ENCODE measurements at regions not wholly inside any gene's neighbourhood (a gene's known extent, or its start where the extent isn't known, plus 50 kb on each side); places are given as distances from the start of the nearest gene placed in this dataset.

GRCh38 chr18:78716581-78716980 lies 263.0 kb upstream of the SALL3 start:
- Mint-ChIP-seq H3K4me1 (ENCODE audit: low read depth) (no peaks in the 10 kb centered on the region), H3K4me3 (no peak overlapping the region), H3K27ac (no peak overlapping the region), H3K36me3 (ENCODE audit: low read depth) (no peaks in the 10 kb centered on the region), H3K27me3 (ENCODE audit: low read depth) (peaks cover 2% of the 10 kb centered on the region), H3K9me3 (no peaks in the 10 kb centered on the region)
- DNase-seq (ENCODE audit: low spot score) = no peak

GRCh38 chr18:78717051-78717765 lies 262.4 kb upstream of the SALL3 start:
- Mint-ChIP-seq H3K27ac (no peak overlapping the region), H3K4me1 (ENCODE audit: low read depth) (no peaks in the 10 kb centered on the region), H3K4me3 (no peak overlapping the region), H3K27me3 (ENCODE audit: low read depth) (peaks cover 7% of the 10 kb centered on the region), H3K36me3 (ENCODE audit: low read depth) (no peaks in the 10 kb centered on the region), H3K9me3 (no peaks in the 10 kb centered on the region)
- no peak for DNase-seq (ENCODE audit: low spot score)

DNA sequence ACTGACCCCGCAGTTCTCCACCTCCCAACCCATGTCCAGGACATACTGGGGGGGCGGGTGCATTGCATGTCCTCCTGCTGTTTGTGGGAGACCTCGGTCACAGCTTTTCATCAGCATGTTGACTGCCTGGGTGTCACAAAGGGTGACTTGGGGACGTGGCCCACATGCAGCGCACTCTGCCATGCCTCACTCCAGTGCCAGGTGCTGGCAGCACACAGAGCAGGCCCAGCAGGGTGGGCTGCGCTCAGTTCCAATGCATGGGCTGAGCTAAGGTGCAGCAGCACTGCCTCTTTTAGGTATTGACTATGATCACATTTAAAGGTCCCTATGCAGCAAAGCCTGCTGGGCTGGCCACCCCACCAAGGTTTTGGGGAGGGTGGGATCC lies 261.9 kb upstream of the SALL3 start:
- H3K4me1 Mint-ChIP-seq (ENCODE audit: low read depth) = no peaks in the 10 kb centered on the region
- H3K27ac Mint-ChIP-seq = no peak overlapping the region
- DNase-seq (ENCODE audit: low spot score) = no peak
- H3K27me3 Mint-ChIP-seq (ENCODE audit: low read depth) = peaks cover 7% of the 10 kb centered on the region
- H3K36me3 Mint-ChIP-seq (ENCODE audit: low read depth) = no peaks in the 10 kb centered on the region
- H3K4me3 Mint-ChIP-seq = no peak overlapping the region
- no peaks in the 10 kb centered on the region for H3K9me3 Mint-ChIP-seq

DNA sequence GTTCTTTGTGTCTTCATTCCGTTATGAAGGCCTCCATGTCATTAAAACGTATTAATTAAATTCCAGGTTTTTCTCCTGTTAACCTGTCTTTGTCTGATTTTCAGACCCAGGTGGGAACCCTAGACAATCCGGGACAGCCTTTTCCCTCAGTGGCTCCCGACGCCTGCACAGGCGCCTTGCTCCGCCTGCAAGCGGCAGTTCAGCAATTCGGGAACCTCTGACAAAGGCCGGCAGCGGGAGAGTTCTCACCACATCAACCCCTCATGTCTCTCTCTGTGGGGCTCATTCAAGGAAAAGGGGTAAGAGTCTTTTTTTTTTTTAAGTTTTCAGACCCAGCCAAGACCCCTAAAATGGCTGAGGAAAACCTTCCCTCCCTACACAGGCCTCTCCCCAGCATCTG lies 259.8 kb upstream of the SALL3 start:
- H3K27me3 Mint-ChIP-seq (ENCODE audit: low read depth) = peaks cover 7% of the 10 kb centered on the region
- H3K4me3 Mint-ChIP-seq = no peak overlapping the region
- no peaks in the 10 kb centered on the region for H3K36me3 Mint-ChIP-seq (ENCODE audit: low read depth)
- DNase-seq (ENCODE audit: low spot score) = no peak
- H3K27ac Mint-ChIP-seq = no peak overlapping the region
- no peaks in the 10 kb centered on the region for H3K9me3 Mint-ChIP-seq
- no peaks in the 10 kb centered on the region for H3K4me1 Mint-ChIP-seq (ENCODE audit: low read depth)

DNA sequence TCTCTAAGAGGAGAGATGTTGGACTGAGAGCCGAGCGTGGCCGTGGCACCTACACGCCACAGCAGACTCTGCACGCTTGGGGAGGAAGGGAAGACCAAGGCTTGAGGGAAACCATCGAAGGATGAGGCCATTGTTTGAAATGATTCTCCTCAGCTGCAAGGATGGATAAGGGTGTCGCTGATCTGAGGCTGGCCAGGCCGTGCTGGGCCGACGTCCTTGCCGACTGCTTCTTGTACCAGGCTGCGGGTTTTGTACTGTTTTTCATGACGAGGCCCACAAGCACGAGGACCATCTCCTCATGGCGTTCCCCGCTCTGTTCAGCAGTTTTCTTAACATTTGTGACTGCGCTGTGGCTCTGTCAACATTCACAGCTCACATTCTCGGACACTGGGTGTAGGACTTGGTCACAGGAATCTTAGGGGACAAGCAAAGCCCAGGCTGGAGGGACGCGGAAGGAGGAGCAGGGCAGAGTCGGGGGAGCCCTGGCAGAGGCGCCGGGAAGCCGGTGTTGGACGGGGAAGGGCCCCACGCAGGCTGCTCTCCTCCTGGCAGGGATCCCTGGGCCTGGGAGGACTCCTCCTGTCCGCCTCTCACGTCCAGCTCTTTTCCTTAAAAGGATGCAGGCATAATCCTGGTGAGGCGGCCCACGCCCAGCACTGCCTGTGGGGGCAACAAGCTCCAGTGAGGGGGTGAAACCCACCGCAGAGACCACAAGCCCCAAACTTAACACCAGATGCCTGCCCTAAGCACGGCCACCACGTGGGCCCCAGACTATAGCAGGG lies 259.0 kb upstream of the SALL3 start:
- Mint-ChIP-seq H3K27me3 (ENCODE audit: low read depth) (peaks cover 7% of the 10 kb centered on the region), H3K36me3 (ENCODE audit: low read depth) (no peaks in the 10 kb centered on the region), H3K27ac (no peak overlapping the region), H3K4me3 (no peak overlapping the region), H3K4me1 (ENCODE audit: low read depth) (no peaks in the 10 kb centered on the region), H3K9me3 (no peaks in the 10 kb centered on the region)
- DNase-seq (ENCODE audit: low spot score) = no peak

- peaks cover 7% of the 10 kb centered on the region for H3K27me3 Mint-ChIP-seq (ENCODE audit: low read depth)
These were observed 258.3 kb upstream of the SALL3 start for GRCh38 chr18:78721238-78721875.

DNA sequence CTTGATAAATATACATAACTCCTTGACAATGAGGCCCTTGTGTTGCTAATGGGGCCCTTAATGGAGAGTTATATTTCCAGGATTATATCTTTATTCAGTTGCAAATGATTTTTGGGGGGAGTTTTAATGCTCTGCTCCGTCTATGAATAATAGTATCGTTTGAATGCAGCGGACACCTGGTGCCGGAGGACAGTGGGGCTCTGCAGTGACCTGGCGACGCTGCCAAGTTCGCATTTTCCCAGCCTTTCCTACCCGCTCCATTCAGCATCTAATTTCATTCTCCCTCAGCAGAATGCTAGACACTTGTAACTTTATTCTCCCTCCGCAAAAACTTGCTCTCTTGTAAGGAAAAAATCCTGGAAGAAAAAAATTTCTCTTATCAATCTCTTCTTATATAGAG lies 257.6 kb upstream of the SALL3 start:
- H3K36me3 Mint-ChIP-seq (ENCODE audit: low read depth) = no peaks in the 10 kb centered on the region
- H3K9me3 Mint-ChIP-seq = no peaks in the 10 kb centered on the region
- H3K27me3 Mint-ChIP-seq (ENCODE audit: low read depth) = peaks cover 7% of the 10 kb centered on the region
- no peaks in the 10 kb centered on the region for H3K4me1 Mint-ChIP-seq (ENCODE audit: low read depth)
- H3K4me3 Mint-ChIP-seq = no peak overlapping the region
- H3K27ac Mint-ChIP-seq = no peak overlapping the region
- no peak for DNase-seq (ENCODE audit: low spot score)

More at GRCh38 chr18:78721238-78721875, 258.3 kb upstream of the SALL3 start:
- DNase-seq (ENCODE audit: low spot score) = no peak
- no peaks in the 10 kb centered on the region for H3K4me1 Mint-ChIP-seq (ENCODE audit: low read depth)
- no peak overlapping the region for H3K27ac Mint-ChIP-seq
- no peak overlapping the region for H3K4me3 Mint-ChIP-seq
- no peaks in the 10 kb centered on the region for H3K36me3 Mint-ChIP-seq (ENCODE audit: low read depth)
- no peaks in the 10 kb centered on the region for H3K9me3 Mint-ChIP-seq

DNA sequence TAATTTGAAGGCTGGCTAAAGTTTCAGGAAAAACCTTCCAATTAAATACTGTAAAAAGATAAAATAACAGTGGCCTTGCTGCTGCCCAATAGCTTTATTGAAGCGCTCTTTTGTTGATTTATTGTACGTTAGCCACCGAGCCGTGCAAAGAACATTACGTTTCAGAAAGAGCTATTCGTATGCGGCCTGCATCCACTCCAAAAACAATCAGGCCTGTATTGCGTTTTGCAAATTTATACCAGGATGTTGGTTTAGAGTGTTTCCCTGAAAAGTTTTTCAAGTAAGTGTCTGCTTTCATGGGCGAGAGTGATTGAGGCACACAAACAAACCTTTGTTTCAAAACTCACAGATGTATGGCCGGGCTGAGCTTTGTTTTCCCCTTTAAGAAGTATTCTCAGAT lies 257.2 kb upstream of the SALL3 start:
- H3K9me3 Mint-ChIP-seq = no peaks in the 10 kb centered on the region
- H3K27me3 Mint-ChIP-seq (ENCODE audit: low read depth) = peaks cover 7% of the 10 kb centered on the region
- no peaks in the 10 kb centered on the region for H3K36me3 Mint-ChIP-seq (ENCODE audit: low read depth)
- H3K27ac Mint-ChIP-seq = no peak overlapping the region
- H3K4me3 Mint-ChIP-seq = no peak overlapping the region
- no peak for DNase-seq (ENCODE audit: low spot score)
- no peaks in the 10 kb centered on the region for H3K4me1 Mint-ChIP-seq (ENCODE audit: low read depth)

GRCh38 chr18:78722929-78723710 lies 256.5 kb upstream of the SALL3 start:
- Mint-ChIP-seq H3K27me3 (ENCODE audit: low read depth) (peaks cover 7% of the 10 kb centered on the region), H3K4me3 (no peak overlapping the region), H3K27ac (no peak overlapping the region), H3K36me3 (ENCODE audit: low read depth) (no peaks in the 10 kb centered on the region), H3K4me1 (ENCODE audit: low read depth) (no peaks in the 10 kb centered on the region), H3K9me3 (no peaks in the 10 kb centered on the region)
- no peak for DNase-seq (ENCODE audit: low spot score)

DNA sequence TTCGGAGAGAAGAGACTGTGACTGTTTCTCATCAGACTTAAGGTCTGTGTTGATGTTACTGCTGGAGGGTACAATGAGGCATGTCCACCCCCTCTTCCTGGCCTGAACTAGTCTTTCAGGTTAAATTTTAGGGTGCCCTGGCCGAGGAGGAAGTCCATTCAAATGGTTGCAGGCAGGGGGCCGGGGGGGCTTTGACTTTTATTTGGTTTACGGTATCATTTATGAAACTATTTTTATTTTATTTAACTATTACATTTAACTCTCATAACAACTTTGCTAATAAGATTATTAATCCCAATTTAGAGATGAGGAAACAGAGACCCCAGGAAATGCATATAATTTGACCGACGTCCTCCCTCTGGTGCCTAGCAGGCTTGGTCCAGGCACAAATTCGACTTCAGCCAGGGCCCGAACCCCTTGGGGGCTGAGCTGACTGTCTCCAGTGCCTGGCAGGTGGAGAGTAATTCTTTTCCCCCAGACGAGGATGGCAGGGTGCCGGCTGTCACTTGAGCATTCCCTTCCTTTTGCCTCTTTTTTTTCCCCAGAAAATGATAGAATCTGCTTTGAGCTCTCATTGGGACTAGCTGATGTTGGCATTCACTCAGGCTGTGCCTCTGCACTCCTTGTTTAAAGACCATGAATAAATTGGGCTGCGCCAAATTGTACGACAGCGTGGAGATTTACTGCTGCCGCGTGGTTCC lies 255.3 kb upstream of the SALL3 start:
- Mint-ChIP-seq H3K36me3 (ENCODE audit: low read depth) (no peaks in the 10 kb centered on the region), H3K27me3 (ENCODE audit: low read depth) (peaks cover 7% of the 10 kb centered on the region), H3K4me1 (ENCODE audit: low read depth) (no peaks in the 10 kb centered on the region), H3K9me3 (no peaks in the 10 kb centered on the region), H3K4me3 (no peak overlapping the region), H3K27ac (no peak overlapping the region)
- no peak for DNase-seq (ENCODE audit: low spot score)

DNA sequence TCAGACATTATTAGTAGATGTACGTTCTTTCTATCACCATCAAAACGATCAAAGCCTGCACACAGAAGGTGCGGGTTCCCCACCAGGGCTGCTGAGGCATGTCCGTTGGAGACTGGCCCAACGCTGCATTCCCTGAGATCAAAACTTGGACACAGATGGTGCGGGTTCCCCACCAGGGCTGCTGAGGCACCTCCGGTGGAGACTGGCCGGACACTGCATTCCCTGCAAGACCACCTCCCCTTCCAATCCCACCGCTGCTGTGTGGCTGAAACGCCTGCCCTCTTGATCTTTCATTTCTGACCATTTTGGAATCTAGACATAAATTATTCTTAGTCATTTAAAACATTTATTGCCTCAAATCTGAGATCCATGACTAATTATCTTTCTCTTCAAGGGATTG lies 254.2 kb upstream of the SALL3 start:
- H3K4me1 Mint-ChIP-seq (ENCODE audit: low read depth) = no peaks in the 10 kb centered on the region
- H3K27me3 Mint-ChIP-seq (ENCODE audit: low read depth) = peaks cover 7% of the 10 kb centered on the region
- no peaks in the 10 kb centered on the region for H3K9me3 Mint-ChIP-seq
- no peak for DNase-seq (ENCODE audit: low spot score)
- no peaks in the 10 kb centered on the region for H3K36me3 Mint-ChIP-seq (ENCODE audit: low read depth)
- no peak overlapping the region for H3K4me3 Mint-ChIP-seq
- H3K27ac Mint-ChIP-seq = no peak overlapping the region

DNA sequence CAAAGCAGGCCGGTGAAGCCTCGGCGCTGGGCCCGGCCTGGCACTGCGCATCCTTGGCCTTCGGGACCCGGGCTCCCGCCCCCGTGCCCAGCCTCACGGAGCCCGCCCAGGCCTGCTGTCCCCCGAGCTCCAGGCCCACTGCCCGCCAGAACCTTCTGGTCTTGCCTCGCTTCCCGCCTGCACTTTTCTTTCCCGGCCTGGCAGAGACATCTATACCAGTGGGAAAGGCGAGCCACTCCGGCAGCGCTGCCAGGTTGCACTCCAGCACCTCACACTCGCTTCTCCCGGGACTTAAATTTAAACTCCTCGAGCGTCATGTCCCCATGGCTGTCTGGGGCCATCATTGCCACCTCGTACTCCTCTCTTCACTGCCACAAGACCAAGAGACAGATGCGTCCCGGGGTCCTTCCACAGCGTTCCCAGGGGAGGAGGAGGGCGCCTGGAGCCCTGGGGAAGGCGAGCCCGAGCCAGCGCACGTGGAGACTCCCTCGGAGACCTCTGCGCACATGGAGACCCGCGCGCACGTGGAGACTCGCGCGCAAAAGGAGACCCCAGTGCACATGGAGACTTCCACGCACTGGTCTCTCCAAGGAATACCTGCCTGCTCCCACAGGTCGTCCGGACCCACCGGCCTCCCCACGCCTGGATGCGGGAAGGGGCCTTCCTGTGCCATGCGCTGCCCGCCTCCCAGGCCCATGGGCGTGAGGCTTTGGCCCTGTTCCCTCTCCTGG lies 253.1 kb upstream of the SALL3 start:
- Mint-ChIP-seq H3K9me3 (no peaks in the 10 kb centered on the region), H3K36me3 (ENCODE audit: low read depth) (no peaks in the 10 kb centered on the region), H3K27ac (no peak overlapping the region), H3K4me1 (ENCODE audit: low read depth) (no peaks in the 10 kb centered on the region), H3K27me3 (ENCODE audit: low read depth) (peaks cover 6% of the 10 kb centered on the region), H3K4me3 (no peak overlapping the region)
- no peak for DNase-seq (ENCODE audit: low spot score)
